DND-41 (cell line): ENCODE measurements at regions not wholly inside any gene's neighbourhood (a gene's known extent, or its start where the extent isn't known, plus 50 kb on each side); places are given as distances from the start of the nearest gene placed in this dataset.
"Not testable (repeated sequence)": the region's sequence is repeated elsewhere in the genome, so short reads cannot be mapped to it uniquely, and the experiment has no call there.

Experiments used
- ATAC-seq: fragments of 200-7000 bp; cut with Tn5 transposase; 3 replicates; pipeline ENCODE4 v1.9.1; 2021; ENCODE audit warnings: low read depth; ENCODE audit not compliant: insufficient read depth
- DNase-seq: peaks from one replicate; pipeline ENCODE4 v3.0.0-alpha.2; 2020
- H2AFZ ChIP-seq: 2 replicates; pipeline ENCODE4 v1.6.0; 2012; ENCODE audit warnings: low read depth, low read length
- H3K27ac ChIP-seq: 2 replicates; pipeline ENCODE4 v1.5.1; 2012; ENCODE audit warnings: low read length, inconsistent platforms
- H3K27me3 ChIP-seq: fragments of 200-600 bp; sonication (generic); 2 replicates; pipeline ENCODE4 v1.6.0; 2012; ENCODE audit warnings: low read length, mild to moderate bottlenecking, inconsistent platforms; ENCODE audit not compliant: insufficient read depth, poor library complexity
- H3K36me3 ChIP-seq: 2 replicates; pipeline ENCODE4 v1.5.1; 2012; ENCODE audit warnings: low read length, inconsistent platforms; ENCODE audit not compliant: insufficient read depth
- H3K4me1 ChIP-seq: 2 replicates; pipeline ENCODE4 v1.5.1; 2012; ENCODE audit warnings: mild to moderate bottlenecking, low read length; ENCODE audit not compliant: insufficient read depth
- H3K4me2 ChIP-seq: 2 replicates; pipeline ENCODE4 v1.6.0; 2012; ENCODE audit warnings: mild to moderate bottlenecking, moderate library complexity, low read length, inconsistent platforms; ENCODE audit not compliant: insufficient read depth
- H3K4me3 ChIP-seq, 2 experiments: fragments of 200-600 bp in 1 of 2; shearing (Covaris generic) in 1 of 2; 2 replicates each; pipeline ENCODE4 v1.5.1; 2012 to 2016; ENCODE audit warnings: inconsistent platforms in 2 of 2, low read length in 2 of 2, mild to moderate bottlenecking in 2 of 2, low read depth in 1 of 2, moderate library complexity in 1 of 2
- H3K79me2 ChIP-seq: 2 replicates; pipeline ENCODE4 v1.6.0; 2012; ENCODE audit warnings: low read length, inconsistent platforms; ENCODE audit not compliant: insufficient read depth
- H3K9ac ChIP-seq: 2 replicates; pipeline ENCODE4 v1.6.0; 2012; ENCODE audit warnings: low read depth, mild to moderate bottlenecking, inconsistent platforms, low read length, moderate library complexity
- H3K9me3 ChIP-seq: 2 replicates; pipeline ENCODE4 v1.5.1; 2012; ENCODE audit warnings: low read length, moderate library complexity, mild to moderate bottlenecking, inconsistent platforms; ENCODE audit not compliant: insufficient read depth, severe bottlenecking
- H4K20me1 ChIP-seq: 2 replicates; pipeline ENCODE4 v1.6.0; 2012; ENCODE audit warnings: low read length; ENCODE audit not compliant: insufficient read depth
- CTCF ChIP-seq: IDR thresholded peaks from 2 replicates; pipeline ENCODE4 v1.5.1; 2012; ENCODE audit warnings: borderline replicate concordance, low read length, moderate library complexity, mild to moderate bottlenecking; ENCODE audit not compliant: poor library complexity, severe bottlenecking; ENCODE audit errors: extremely low read depth
- EZH2 ChIP-seq: IDR thresholded peaks from 3 replicates; pipeline ENCODE4 v1.6.1; 2012; ENCODE audit warnings: borderline replicate concordance, low read depth, mild to moderate bottlenecking, moderate library complexity, low read length, inconsistent platforms; ENCODE audit not compliant: severe bottlenecking

GRCh38 chr14:105941226-105942166, 415.1 kb downstream of the TMEM121 start:
- Histone ChIP-seq H3K4me2 (no peak overlapping the region), H3K27ac (no peak overlapping the region), H3K79me2 (no peaks in the 10 kb centered on the region), H3K9me3 (peaks cover 16% of the 10 kb centered on the region), H3K36me3 (no peaks in the 10 kb centered on the region), H3K4me1 (peaks cover 3% of the 10 kb centered on the region), H3K4me3 (no peak overlapping the region), H4K20me1 (no peaks in the 10 kb centered on the region), H3K27me3 (no peaks in the 10 kb centered on the region), H3K9ac (no peak overlapping the region), H2AFZ (no peak overlapping the region)
- no peak for ATAC-seq
- TF ChIP-seq EZH2 (no peak), CTCF (no peak)
- DNase-seq, result no peak

- H2AFZ ChIP-seq, H3K4me1 ChIP-seq, ATAC-seq, DNase-seq, H3K4me2 ChIP-seq, H4K20me1 ChIP-seq, H3K27ac ChIP-seq, H3K36me3 ChIP-seq, H3K4me3 ChIP-seq, H3K27me3 ChIP-seq, H3K9ac ChIP-seq, H3K79me2 ChIP-seq: not testable (repeated sequence)
- peaks cover 12% of the 10 kb centered on the region for H3K9me3 ChIP-seq
Measured at GRCh38 chr14:105942725-105943124, 416.3 kb downstream of the TMEM121 start.

- Histone ChIP-seq H3K4me1 (peaks cover 3% of the 10 kb centered on the region), H3K27me3 (no peaks in the 10 kb centered on the region)
Measured at GRCh38 chr14:105943973-105944602, 417.7 kb downstream of the TMEM121 start.

More at GRCh38 chr14:105943973-105944602, 417.7 kb downstream of the TMEM121 start:
- TF ChIP-seq EZH2 (no peak), CTCF (no peak)
- H3K79me2 ChIP-seq, result no peaks in the 10 kb centered on the region
- H3K36me3 ChIP-seq, result no peaks in the 10 kb centered on the region
- ATAC-seq, result no peak
- no peaks in the 10 kb centered on the region for H4K20me1 ChIP-seq
- no peak overlapping the region for H3K4me3 ChIP-seq
- H3K9me3 ChIP-seq, result peaks cover 3% of the 10 kb centered on the region
- H2AFZ ChIP-seq, result no peak overlapping the region
- no peak overlapping the region for H3K9ac ChIP-seq
- no peak overlapping the region for H3K4me2 ChIP-seq
- no peak for DNase-seq
- no peak overlapping the region for H3K27ac ChIP-seq
